ENCODE measurements at regions not wholly inside any gene's neighbourhood (a gene's known extent, or its start where the extent isn't known, plus 50 kb on each side); places are given as distances from the start of the nearest gene placed in this dataset.

GRCh38 chr7:11895337-11895736 is 63.3 kb upstream of the THSD7A start:
- DNase-seq, result no peak

GRCh38 chr7:11896663-11897062 is 64.7 kb upstream of the THSD7A start:
- DNase-seq, result no peak

GRCh38 chr7:11899247-11899646 is 67.2 kb upstream of the THSD7A start:
- DNase-seq, result no peak

- no peak for DNase-seq
These were observed 78.3 kb upstream of the THSD7A start for GRCh38 chr7:11910253-11910652.

GRCh38 chr7:11911900-11912299 is 79.9 kb upstream of the THSD7A start:
- no peak for DNase-seq

- no peak for DNase-seq
These were observed 82.6 kb upstream of the THSD7A start for GRCh38 chr7:11914645-11915044.

- DNase-seq, result peak; percentile 40
These were observed 91.5 kb upstream of the THSD7A start for GRCh38 chr7:11923376-11923930.

- DNase-seq, result no peak
These were observed 99.3 kb upstream of the THSD7A start for GRCh38 chr7:11931307-11931706.

- DNase-seq, result no peak
These were observed 102.8 kb upstream of the THSD7A start for GRCh38 chr7:11934796-11935195.

- DNase-seq, result no peak
These were observed 103.9 kb upstream of the THSD7A start for GRCh38 chr7:11935905-11936304.

- no peak for DNase-seq
These were observed 114.8 kb upstream of the THSD7A start for GRCh38 chr7:11946794-11947193.

- no peak for DNase-seq
These were observed 118.3 kb upstream of the THSD7A start for GRCh38 chr7:11950281-11950680.

GRCh38 chr7:11950942-11951341 is 118.9 kb upstream of the THSD7A start:
- DNase-seq, result no peak

GRCh38 chr7:11951909-11952308 is 119.9 kb upstream of the THSD7A start:
- no peak for DNase-seq

GRCh38 chr7:11952972-11953371 is 121.0 kb upstream of the THSD7A start:
- DNase-seq, result no peak

GRCh38 chr7:11956991-11957390 is 125.0 kb upstream of the THSD7A start:
- DNase-seq, result no peak

GRCh38 chr7:11957956-11958355 is 126.0 kb upstream of the THSD7A start:
- no peak for DNase-seq

GRCh38 chr7:11959121-11959520 is 127.1 kb upstream of the THSD7A start:
- DNase-seq, result no peak

GRCh38 chr7:11960621-11961020 is 128.6 kb upstream of the THSD7A start:
- no peak for DNase-seq

GRCh38 chr7:11969643-11970042 is 137.6 kb upstream of the THSD7A start:
- DNase-seq, result no peak

- no peak for DNase-seq
These were observed 138.1 kb upstream of the THSD7A start for GRCh38 chr7:11970132-11970531.

GRCh38 chr7:11985376-11985775 is 153.4 kb upstream of the THSD7A start:
- DNase-seq, result no peak

- no peak for DNase-seq
These were observed 154.0 kb upstream of the THSD7A start for GRCh38 chr7:11985971-11986370.

- peak; percentile 80 for DNase-seq
These were observed 156.2 kb upstream of the THSD7A start for GRCh38 chr7:11988186-11988585.

- DNase-seq, result no peak
These were observed 170.4 kb upstream of the THSD7A start for GRCh38 chr7:12002428-12002827.

GRCh38 chr7:12004581-12004980 is 172.6 kb upstream of the THSD7A start:
- DNase-seq, result no peak
